Stimulated activated CD4-positive, alpha-beta T cell treated with anti-CD3 and anti-CD28 coated beads, Interleukin-15, amount 100 ng/mL, for 24 hours (primary cell): ENCODE measurements at regions not wholly inside any gene's neighbourhood (a gene's known extent, or its start where the extent isn't known, plus 50 kb on each side); places are given as distances from the start of the nearest gene placed in this dataset.
A peak's percentile ranks its signal among the peaks of the same experiment; 100 is the strongest.
"Not testable (repeated sequence)": the region's sequence is repeated elsewhere in the genome, so short reads cannot be mapped to it uniquely, and the experiment has no call there.

Experiments
- DNase-seq: peaks from one replicate; pipeline ENCODE4 v3.0.0-alpha.2; 2020

DNA sequence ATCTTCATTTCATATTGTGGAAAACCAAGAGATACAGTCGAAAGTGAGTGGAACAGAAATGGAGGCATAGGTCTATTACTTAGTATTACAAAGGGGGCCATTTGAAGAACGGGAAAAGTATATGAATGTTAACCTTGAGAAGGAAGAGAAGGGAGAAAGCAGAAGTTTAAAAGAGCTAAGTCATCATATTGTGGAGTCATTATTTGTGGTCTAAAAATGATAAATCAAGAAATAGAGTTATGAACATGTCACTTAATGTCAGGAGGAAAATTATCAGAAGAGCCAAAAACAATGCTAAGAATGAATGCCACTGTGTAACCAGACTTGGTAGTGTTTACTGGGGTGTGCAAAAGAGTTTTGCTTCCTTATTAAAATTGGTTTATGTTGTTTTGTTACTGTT lies 589.5 kb upstream of the LCORL start:
- no peak for DNase-seq

DNA sequence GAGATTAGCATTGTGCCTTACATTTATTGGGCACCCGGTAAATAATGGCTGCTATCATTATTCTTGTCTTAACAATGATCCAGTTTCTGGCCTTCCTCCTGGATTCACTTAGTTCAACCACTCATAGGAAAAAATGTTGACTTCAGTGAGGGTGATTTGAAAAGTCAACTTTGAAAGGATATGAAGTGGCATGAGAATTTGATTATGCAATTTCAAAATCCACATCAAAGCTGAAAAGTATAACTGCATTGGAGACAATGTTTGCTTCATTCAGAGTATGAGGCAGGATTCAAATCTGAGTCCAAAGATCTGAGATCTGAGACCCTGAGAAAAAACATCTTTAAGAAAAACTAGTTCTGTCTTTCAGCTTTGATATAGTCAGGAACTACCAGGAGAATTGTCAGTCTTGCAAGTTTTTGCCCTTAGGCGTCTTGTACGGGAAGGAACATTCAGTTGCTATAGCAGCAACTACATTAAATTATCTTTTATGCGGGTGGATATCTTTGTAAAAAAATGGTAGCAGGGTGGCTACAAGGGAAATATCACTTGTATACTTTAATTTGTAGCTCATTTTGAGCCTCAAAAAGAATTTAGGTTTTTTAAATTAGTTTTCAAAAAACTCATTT lies 587.5 kb upstream of the LCORL start:
- DNase-seq = no peak

DNA sequence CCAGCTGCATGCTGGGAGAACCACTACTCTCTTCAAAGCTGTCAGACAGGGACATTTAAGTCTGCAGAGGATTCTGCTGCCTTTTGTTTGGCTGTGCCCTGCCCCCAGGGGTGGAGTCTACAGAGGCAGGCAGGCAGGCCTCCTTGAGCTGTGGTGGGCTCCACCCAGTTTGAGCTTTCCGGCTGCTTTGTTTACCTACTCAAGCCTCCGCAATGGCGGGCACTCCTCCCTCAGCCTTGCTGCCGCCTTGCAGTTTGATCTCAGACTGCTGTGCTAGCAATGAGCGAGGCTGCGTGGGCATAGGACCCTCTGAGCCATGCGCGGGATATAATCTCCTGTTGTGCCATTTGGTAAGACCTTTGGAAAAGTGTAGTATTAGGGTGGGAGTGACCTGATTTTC lies 581.1 kb upstream of the LCORL start:
- not testable (repeated sequence) for DNase-seq

DNA sequence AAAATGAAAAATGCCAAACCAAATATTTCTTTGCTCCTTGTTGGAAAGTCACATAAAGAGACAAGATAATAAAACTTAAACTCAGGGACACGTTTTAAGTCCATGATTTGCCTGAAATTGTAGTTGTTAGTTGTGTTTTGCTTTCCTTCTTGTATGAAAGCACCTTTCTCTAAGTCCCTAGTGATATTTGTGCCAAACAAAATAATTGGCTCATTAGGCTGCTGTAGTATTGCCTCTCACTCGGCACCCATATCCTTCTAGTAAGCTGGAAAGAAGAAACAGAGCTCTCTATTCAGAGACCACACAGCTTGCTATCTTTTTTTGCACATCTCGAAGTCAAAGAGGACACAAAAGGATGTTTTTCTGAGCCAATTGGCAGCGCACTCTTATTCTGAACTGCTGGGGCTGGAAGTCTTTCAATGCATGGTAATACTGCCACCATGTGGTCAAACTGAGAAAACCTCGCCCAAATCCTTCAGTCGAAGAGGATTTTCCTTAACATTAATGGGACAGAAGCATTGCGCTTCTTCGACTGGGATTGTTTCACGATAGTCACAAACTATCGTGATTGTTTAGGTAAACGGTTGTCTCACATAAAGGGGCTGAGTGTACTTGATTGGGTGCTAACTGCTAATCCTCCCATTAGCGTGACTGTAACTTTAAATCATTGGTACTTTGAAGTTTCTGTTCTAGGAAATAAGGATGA lies 571.9 kb upstream of the LCORL start:
- peak; percentile 37 for DNase-seq

DNA sequence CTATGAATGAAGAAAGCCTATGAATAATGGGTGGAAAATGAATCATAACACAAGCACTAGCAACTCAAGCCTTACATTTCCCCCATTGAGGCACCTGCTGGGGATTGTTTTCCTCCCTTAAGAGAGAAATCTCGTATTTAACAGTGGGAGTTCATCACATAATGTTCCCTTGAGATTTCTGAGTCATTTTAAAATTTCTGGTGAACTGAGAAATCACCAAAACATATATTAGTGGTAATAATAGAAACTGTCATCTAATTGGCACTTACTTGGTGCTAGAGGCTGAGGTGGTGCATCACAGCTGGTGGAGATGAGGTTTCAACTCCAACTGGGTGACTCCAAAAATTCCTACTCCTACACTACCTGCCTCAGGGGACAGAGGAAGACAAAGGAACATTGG lies 561.3 kb upstream of the LCORL start:
- DNase-seq = no peak

DNA sequence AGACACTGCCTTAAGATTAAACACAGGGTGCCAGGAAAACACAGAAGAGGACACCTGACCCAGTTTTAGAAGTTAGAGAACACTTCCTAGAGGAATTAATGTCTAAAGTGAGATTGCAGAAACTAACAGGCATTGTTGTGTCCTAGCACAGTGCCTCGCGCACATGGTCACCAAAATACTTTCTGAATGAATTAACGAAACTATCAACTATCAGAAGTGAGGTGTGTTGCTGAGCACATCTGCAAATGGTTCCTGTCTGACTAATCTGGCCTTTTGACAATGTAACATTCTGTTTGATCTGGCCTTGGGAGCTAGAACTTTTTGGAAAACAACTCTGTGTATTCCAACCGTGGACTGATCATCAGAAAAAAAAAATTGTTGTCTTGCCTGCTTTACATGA lies 556.8 kb upstream of the LCORL start:
- no peak for DNase-seq

DNA sequence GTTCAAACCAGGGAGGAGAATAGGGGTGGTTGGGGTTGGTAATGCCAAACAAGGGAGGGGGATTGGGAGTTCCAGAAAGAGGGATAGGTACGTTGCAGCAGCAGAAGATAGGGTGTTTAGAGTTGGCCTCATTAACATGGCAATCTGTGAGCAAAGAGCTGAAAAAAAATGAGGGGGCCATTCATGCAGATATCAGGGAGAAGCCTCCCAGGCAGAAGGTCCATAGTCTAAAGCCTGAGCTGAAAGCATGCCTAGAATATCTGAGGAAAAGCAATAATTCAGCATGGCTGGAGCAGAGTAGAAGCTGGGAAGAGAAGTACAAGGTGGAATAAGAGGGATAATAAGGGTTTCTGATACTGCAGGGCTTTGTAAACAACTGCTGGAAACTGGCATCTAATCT lies 550.9 kb upstream of the LCORL start:
- no peak for DNase-seq

DNA sequence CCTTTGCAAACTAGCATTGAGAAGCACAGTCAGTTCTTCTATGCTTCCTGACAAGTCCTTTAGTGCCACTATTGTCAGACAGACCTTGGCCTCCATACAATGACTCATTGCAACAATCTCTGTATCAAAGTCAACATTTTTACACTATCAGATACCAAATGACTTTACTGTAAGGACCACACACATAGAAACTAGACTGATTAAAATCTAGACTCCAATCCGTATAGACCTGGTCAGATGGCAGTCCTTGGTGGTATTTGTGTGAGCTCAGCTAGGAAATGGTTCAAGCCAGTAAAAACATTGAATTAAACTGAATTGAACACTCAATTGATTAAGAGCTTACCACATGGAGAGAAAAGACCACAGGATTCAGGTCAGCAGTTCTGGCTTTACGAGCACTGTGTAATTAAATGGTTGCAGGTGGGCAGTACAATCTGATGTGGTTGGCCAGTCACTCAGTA lies 549.8 kb upstream of the LCORL start:
- no peak for DNase-seq

DNA sequence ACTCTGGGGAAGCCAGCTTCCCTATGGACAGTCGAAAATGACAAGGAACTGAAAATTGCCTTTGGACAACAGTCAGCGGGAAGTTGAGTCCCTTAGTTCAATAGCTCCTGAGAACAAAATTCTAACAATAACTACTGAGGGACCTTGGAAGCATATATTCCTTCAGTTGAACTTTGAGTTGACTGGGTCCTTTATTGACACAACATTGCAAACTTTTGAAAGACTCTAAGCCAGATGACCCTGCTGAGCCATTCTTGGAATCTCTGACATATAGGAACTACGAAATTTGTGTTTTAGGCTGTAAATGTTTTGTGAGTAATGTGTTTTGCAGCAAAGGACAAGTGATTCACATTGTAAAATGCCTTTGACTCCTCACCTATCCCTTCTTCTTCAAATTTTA lies 548.8 kb upstream of the LCORL start:
- DNase-seq = no peak

DNA sequence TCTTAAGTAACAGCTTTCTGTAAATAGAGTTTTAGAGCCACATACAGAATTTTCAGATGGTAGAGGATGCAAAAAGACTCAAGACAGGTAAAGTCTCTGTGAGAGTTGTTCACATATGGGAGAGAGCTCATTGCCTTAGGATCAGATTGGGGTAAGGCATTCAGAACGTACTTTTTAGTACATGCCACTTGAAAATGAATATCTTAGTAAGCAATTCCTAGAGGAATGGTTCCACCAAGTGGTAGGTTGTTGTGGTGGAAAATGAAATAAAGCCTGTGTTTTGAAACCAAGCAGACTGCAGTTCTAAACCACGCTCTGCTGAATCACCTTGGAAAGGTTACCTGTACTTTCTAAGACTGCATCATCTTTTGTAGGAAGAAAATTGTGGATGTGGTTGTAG lies 547.0 kb upstream of the LCORL start:
- DNase-seq = no peak

DNA sequence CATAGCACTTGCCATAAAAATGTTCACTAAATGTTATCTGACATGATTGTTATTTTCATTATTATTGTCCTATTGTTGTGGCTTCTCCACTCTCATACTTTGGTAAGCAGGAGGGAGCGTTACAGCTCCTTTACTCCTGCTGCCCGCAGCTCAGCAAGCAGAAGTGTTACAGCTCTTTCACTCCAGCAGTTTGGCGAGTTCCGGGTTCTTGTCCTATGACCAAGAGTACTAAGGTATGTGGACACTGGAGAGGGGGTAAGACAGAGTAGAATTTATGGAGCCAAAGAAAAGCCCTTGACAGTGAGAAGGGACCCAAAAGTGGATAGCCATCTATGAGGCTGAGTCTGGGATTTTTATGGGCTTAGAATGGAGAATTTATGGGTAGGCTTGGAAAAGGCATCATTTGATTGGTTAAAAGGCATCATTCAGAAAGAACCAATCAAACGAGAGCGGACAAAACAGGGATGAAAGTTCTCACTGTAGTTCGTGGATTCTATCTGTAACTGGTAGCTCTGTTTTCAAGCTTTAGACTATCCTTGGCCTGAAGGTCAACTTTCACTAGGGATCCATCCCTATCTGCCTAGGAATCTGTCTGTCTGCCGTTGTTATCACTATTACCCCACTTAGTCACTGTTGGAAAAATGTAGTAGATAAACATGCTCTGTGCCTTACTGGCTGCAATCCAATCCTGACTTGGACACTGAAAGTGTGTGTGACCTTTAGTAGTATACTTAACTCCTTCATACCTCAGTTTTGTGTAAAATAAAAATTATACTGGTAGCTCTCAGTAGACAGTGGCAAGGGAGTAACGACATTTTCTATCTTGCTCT lies 545.6 kb upstream of the LCORL start:
- no peak for DNase-seq

DNA sequence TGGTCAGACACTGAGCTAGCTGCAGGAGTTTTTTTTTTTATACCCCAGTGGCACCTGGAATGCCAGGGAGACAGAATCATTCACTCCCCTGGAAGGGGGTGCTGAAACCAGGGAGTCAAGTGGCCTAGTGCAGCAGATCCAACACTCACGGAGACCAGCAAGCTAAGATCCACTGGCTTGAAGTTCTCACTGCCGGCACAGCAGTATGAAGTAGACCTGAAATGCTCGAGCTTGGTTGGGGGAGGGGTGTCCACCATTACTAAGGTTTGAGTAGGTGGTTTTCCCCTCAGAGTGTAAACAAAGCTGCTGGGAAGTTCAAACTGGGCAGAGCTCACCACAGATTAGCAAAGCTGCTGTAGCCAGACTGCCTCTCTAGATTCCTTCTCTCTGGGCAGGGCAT lies 537.9 kb upstream of the LCORL start:
- DNase-seq = no peak

DNA sequence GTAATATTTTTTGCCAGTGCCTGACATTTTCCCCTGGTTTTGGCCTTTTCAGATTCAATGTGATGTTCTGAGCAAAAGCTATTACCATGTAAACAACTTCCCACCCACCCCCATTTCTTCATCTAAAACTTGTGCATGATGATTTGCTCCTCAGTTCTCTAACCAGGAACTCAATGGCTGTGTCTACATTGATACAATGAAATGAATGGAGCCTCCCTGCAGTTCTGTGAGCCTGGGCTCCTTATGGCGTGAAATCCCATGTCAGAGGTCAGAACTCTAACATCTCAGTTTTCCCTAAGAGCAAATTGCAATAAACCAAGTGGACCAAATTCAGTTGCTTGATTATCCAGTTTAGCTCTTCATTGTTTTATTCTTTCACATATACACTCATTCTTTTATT lies 534.8 kb upstream of the LCORL start:
- DNase-seq = no peak

DNA sequence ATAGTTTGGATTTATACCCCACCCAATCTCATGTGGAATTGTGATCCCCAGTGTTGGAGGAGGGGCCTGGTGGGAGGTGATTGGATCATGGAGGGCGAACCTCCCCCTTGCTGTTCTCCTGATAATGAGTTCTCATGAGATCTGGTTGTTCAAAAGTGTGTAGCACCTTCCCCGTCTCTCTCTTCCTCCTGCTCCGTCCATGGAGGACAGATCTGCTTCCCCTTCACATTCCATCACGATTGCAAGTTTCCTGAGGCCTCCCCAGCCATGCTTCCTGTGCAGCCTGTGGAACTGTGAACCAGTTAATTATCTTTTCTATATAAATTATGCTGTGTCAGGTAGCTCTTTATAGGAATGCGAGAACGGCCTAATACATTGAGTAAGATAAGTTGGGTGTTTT lies 518.8 kb upstream of the LCORL start:
- no peak for DNase-seq

DNA sequence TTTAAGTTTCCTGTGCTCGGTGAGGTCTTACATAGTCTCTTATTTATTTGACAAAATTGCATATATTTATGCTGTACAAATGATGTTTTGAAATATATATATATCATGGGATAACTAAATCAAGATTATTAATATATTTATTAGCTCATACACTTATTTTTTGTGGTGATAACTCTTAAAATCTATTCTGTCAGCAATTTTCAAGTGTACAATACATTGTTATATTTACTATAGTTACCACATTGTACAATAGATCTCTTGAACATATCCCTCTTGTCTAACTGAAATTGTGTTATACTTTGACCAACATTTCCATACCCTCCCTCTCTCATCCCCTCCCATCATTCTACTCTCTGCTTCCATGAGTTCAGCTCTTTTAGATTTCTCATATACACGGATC lies 516.6 kb upstream of the LCORL start:
- no peak for DNase-seq

DNA sequence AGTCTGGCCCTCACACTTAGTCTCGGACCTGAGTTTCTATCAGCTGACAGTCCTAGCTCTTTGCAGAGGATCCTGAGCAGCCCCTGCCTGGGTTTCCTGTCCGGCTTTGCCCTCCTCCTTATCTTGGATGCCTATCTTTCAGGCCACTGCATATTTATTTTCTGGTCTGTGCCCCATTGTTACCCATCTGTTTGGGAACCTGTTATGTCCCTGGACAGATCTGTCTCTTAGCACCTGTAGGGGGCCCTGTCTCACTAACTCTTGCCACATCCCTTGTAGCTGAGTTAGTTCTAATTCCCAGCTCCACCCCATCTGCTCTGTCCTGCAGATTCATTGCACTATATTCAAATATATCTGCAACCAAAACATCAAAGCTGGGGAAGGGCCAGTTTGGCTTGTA lies 514.9 kb upstream of the LCORL start:
- DNase-seq = no peak

DNA sequence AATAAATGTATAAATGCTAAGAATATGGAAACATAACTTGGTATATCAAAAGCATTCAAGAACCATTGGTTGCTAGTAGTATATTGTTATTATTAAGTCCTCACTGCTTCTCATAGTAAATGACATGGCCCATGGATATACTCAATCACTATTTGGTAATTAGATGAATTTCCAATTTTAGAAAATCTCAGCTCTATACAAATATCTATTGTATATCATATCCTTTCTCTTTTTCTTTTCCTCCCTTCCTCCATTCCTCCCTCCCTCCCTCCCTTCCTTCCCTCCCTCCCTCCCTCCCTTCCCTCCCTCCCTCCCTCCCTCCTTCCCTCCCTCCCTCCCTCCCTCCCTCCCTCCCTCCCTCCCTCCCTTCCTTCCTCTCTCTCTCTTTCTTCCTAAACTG lies 514.4 kb upstream of the LCORL start:
- no peak for DNase-seq

DNA sequence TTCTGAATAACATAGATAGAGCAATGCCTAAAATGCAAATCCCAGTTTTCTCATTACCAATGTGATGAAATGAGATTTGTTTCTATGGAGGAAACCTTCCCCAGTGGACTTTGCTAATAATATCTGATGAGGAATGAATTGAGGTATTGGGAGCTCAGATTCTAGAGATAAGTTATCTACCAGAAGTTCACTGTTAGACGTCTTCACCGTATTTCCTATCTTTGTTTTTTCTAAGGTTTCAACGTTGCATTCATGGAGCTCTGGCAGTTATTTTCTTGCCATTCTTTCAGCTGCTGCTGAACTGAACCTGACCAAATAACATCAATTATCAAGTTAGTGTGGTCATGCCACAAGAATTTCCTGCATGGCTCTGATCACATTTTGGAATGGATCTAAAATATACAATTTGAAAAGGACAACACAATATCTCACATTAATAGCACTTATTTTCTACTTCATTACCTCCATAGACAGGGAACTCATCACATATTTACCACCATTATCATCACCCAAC lies 511.8 kb upstream of the LCORL start:
- no peak for DNase-seq

DNA sequence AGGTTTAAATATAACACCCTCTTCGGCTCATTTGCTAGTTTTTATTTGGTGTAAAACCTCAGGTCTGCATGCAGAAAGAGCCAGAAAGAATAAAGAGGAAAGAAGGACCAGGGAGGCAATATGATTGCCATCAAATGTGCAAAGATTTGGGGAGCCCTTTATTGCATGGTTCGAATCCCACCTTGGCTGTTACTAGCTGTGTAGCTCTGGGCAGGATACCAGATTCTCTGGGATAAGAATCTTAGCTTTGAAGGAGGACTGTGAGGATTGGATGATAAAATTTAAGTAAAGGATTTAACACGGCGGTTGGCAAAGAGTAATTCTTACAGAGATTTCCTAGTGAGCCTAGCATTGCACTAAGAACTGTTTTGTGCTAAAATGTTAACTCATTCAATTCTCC lies 510.2 kb upstream of the LCORL start:
- DNase-seq = no peak

DNA sequence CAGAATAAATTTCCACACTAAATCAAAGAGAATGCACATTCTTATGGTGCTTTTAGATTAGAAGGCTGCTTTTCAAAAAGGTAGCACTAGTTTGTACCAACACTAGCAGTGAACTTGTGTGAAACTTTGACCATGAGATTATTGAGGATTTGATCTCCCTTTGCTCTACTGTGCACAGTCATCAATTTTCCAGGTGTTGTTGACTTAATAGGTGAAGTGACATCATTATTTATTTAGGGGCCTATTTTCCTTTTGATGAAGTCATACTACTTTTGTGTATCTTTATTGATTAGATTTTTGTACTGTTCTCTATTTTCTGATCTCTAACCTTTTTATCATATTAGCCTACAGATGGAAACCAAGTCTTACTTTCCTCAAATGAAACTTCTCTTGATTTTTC lies 507.9 kb upstream of the LCORL start:
- no peak for DNase-seq

DNA sequence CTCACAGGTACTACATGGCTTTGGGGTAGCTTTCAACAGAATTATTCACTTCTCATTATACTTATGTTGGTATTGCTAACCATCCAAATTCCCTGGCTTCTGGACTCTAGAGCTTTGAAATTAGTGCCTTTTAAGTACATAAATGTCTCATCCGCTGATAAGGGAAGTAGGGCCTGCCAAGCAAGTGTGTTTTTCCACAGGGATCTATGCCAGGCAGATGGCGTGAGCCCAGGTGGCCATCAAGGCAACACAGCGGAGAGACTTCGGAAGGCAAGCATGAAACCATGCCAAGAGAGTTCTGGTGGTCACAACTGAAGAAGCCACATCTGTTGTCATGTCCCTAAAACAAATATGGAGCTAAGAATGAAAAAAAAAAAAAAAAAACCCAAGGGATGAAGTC lies 503.1 kb upstream of the LCORL start:
- DNase-seq = no peak

DNA sequence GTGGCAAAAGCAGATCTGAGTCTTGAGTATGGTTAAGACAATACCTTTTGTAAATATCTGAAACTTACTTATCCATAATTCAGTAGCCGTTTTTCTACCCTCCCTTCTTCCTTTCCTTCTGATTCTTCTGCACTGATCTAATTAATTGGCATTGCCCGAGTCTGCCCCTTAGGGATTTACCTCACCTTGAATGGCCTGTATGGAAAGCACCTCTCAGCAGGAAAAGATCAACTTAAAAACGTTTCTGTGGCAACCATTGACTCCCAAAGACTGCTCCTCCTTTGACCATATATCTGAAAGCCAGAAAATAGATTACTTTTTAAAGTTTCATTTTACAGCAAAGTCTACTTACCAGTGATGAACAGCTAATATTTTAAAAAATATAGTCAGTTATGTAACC lies 496.5 kb upstream of the LCORL start:
- DNase-seq = no peak

DNA sequence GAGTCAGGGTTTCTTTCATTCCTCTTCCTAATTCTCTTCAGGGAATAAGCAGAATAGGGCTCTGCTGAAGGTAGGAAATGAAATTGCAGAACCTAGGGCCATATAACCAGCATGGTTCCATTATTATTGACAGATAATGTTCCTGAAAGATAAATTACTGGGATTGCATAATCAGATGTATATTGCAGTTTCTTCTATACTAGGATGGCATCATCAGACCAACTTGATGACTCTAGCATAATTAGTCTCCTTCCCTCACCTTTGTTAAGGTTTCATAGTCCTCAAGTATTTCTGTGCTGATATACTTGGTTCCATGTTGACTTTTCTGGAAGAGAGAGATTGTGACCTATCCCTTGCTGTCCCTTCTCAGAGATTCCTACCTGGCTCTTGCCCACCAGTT lies 492.3 kb upstream of the LCORL start:
- no peak for DNase-seq

DNA sequence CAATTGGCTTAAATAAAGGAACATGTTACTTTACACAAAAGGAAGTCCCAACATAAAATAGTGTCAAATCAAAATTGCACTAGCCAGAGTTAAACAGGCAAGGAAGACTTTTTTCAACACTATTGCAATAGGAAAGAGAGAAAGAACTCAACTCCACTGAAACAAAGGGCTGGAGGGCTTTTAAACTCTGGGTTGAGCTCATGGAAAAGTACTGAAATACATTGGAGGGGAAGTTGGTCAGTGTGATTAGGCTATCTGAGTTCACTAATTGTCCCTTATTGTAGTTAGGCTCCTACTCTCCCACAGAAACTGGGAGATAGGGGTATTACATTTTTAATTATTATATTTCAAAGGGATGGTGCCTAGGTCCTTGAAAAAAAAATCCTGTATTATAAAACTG lies 491.2 kb upstream of the LCORL start:
- DNase-seq = no peak
